HFF-Myc (cell line): ENCODE measurements at regions not wholly inside any gene's neighbourhood (a gene's known extent, or its start where the extent isn't known, plus 50 kb on each side); places are given as distances from the start of the nearest gene placed in this dataset.

Experiments
- DNase-seq: peaks from one replicate; pipeline ENCODE4 v3.0.0-alpha.2; 2011; ENCODE audit warnings: low read depth; ENCODE audit errors: extremely low read depth
- H3K4me3 ChIP-seq: replicated peaks from 2 replicates; pipeline ENCODE4 v1.5.1; 2011; ENCODE audit warnings: low read depth, mild to moderate bottlenecking, control low read depth, low read length
- TF ChIP-seq, protein P1 (sequence below): IDR thresholded peaks from 2 replicates; pipeline ENCODE4 v1.5.1; 2012; ENCODE audit warnings: mild to moderate bottlenecking, low read depth, low read length, control low read depth; ENCODE audit errors: missing control alignments

DNA sequence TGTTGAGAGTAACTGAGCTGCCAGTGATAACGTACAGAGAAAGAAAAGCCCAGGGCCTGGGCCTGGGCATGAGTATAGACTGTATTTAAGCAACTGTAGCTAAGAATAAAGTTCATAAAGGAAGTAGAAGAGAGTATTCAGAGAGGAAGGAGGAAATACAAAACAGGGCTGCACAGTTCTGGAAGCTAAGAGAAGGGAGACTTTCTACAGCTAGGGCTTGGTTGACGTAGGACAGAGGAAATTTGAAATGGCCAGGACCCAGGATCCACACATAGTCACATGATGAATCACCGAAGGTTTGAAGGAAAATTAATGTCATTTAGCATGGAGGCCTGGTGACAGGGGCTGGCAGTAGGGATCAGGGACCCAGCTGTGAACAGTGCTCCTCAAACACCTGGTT, 66.7 kb downstream of the ARL4A start:
- TF ChIP-seq, protein P1, sequence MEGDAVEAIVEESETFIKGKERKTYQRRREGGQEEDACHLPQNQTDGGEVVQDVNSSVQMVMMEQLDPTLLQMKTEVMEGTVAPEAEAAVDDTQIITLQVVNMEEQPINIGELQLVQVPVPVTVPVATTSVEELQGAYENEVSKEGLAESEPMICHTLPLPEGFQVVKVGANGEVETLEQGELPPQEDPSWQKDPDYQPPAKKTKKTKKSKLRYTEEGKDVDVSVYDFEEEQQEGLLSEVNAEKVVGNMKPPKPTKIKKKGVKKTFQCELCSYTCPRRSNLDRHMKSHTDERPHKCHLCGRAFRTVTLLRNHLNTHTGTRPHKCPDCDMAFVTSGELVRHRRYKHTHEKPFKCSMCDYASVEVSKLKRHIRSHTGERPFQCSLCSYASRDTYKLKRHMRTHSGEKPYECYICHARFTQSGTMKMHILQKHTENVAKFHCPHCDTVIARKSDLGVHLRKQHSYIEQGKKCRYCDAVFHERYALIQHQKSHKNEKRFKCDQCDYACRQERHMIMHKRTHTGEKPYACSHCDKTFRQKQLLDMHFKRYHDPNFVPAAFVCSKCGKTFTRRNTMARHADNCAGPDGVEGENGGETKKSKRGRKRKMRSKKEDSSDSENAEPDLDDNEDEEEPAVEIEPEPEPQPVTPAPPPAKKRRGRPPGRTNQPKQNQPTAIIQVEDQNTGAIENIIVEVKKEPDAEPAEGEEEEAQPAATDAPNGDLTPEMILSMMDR: no peak
- no peak overlapping the region for H3K4me3 ChIP-seq
- no peak for DNase-seq

DNA sequence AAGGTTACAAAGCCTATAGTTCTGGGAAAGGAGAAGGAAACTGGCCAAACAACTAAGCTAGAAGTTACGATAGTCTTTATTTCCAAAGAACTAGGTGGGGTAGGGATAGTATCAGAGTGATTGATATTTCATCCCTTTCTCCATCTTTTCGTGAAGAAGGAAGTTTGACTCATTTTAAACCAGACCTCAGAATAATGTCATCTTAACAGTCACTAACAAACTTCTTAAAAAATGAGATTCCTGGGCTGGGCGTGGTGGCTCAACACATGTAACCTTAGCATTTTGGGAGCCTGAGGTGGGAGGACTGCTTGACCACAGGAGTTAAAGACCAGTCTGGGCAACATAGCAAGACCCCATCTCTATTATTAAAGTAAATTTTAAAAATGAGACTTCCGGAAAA, 69.4 kb downstream of the ARL4A start:
- TF ChIP-seq, protein P1: no peak
- no peak for DNase-seq
- H3K4me3 ChIP-seq: no peak overlapping the region

DNA sequence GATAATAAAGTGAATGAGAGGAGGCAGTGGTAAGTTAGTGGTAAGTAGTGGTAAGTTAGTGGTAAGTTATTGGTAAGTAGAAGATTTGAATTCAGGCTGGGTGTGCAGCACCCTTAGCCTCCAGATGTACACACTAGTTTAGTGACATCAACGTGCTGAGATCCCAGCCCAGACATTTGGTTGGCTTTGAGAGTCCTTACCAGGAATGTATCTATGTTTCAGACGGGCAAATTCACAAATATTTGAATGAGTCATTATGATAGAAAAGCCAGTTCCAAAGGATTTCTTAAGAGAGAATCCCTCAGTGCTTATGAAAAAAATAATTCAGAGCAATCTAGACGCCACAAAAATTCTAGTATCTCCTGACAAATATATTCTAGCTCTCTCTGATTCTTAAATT, 70.0 kb downstream of the ARL4A start:
- H3K4me3 ChIP-seq: no peak overlapping the region
- DNase-seq: peak; percentile 14
- TF ChIP-seq, protein P1: no peak

DNA sequence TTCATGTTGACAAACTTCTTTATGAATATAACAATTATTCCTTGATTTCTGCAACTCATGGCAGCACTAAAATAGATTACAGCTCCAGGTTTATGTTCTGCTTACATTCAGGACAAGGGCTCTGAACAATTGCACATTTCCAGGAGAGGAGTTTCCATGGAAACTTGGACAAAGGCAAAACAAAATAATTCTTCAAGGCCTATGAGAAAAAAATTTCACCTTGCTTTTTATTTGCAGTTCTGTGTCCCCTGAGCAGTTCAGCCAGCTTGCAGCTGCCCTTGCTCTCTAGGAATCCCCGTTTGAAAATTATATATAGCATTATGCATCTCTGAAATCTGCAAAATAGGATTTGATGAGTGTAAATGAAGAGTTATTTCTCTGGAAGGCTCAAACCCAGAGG, 71.7 kb downstream of the ARL4A start:
- TF ChIP-seq, protein P1: no peak
- DNase-seq: no peak
- no peak overlapping the region for H3K4me3 ChIP-seq

DNA sequence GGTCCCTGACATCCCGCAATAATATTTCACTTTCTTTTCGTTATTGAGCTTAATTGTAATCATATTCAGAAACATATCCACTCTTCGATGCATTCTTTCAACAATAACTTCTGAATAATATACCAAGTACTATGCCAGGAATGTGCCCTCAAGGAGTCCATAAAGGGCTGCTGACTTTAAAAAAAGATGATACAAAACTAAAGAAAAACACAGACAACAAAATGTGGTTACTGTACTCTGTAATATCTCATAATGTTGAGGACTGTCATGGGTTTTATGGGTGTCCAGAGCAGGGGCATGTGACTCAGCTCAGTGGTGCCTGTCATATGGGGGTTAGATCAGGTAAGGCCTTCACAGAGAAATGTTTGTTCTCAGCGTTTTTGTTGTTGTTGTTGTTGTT, 73.7 kb downstream of the ARL4A start:
- DNase-seq: no peak
- no peak overlapping the region for H3K4me3 ChIP-seq
- TF ChIP-seq, protein P1: no peak

DNA sequence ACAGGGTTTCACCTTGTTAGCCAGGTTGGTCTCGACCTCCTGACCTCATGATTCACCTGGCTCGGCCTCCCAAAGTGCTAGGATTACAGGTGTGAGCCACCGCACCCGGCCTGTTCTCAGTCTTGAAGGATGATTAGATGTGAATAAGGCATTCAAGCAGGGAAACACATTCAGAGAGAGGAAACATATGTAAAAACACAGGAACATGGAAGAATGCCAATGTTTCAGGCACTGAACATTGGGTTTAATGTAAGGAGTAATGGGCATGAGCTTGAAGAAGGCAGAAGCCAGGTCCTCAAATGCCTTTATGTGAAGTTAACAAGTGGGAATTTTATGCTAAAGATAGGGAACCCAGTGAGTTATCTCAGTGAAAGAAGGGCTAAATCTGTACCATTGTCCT, 74.3 kb downstream of the ARL4A start:
- TF ChIP-seq, protein P1: no peak
- DNase-seq: no peak
- no peak overlapping the region for H3K4me3 ChIP-seq

DNA sequence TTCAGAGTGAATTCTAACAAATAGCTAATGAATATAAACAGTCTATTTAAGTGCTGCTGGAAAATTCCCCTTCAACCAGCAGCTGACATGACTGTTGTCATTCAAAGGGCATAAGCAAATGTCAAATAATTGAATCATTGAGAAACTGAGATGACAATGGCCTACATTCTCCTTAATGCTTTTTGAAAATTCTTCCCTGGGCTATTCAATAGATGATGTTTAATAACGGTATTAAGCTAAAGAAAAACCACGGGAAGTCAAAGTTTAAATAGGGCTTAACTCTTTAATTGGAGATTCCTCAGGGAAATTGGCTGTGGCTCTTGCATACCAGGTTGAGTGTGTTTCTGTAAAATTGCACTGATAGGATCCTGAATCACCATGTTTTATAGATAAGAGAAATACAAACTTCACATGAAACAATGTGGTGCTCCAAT, 77.0 kb downstream of the ARL4A start:
- TF ChIP-seq, protein P1: no peak
- H3K4me3 ChIP-seq: no peak overlapping the region
- no peak for DNase-seq
